Keratinocyte (primary cell): ENCODE measurements at regions not wholly inside any gene's neighbourhood (a gene's known extent, or its start where the extent isn't known, plus 50 kb on each side); places are given as distances from the start of the nearest gene placed in this dataset.

ENCODE experiments used
- DNase-seq: peaks from one replicate; pipeline ENCODE4 v3.0.0-alpha.2; 2011; ENCODE audit warnings: low read depth, missing footprints, low spot score
- FAIRE-seq: peaks from 2 replicates; lab custom pipeline; 2011; peaks lifted over from hg19 to GRCh38; lab: Jason Lieb, UNC
- H2AFZ ChIP-seq: 2 replicates; pipeline ENCODE4 v1.6.0; 2012; ENCODE audit warnings: low read length, control low read depth, inconsistent platforms; ENCODE audit not compliant: control insufficient read depth
- H3K27ac ChIP-seq: 2 replicates; pipeline ENCODE4 v1.5.1; 2011; ENCODE audit warnings: low read length; ENCODE audit not compliant: control insufficient read depth, insufficient read depth
- H3K27me3 ChIP-seq: 3 replicates; pipeline ENCODE4 v1.6.0; 2011; ENCODE audit warnings: low read length; ENCODE audit not compliant: control insufficient read depth, insufficient read depth; ENCODE audit errors: extremely low read depth
- H3K36me3 ChIP-seq, 2 experiments: 2 replicates in 1 of 2; 3 replicates in 1 of 2; pipeline ENCODE4 v1.5.1; 2011; ENCODE audit warnings: low read length in 2 of 2, mild to moderate bottlenecking in 1 of 2; ENCODE audit not compliant: control insufficient read depth in 2 of 2, insufficient read depth in 2 of 2; ENCODE audit errors: extremely low read depth in 1 of 2
- H3K4me1 ChIP-seq: 3 replicates; pipeline ENCODE4 v1.5.1; 2011; ENCODE audit warnings: low read length; ENCODE audit not compliant: control insufficient read depth, insufficient read depth; ENCODE audit errors: extremely low read depth
- H3K4me2 ChIP-seq: 3 replicates; pipeline ENCODE4 v1.6.0; 2011; ENCODE audit warnings: low read depth, low read length; ENCODE audit not compliant: control insufficient read depth, insufficient read depth; ENCODE audit errors: extremely low read depth
- H3K4me3 ChIP-seq, 3 experiments: fragments of 200-600 bp in 1 of 3; sonication (generic) in 1 of 3; 2 replicates in 2 of 3; 3 replicates in 1 of 3; pipeline ENCODE4 v1.5.1; 2011 to 2016; ENCODE audit warnings: low read length in 3 of 3, mild to moderate bottlenecking in 3 of 3, control low read depth in 2 of 3, inconsistent platforms in 1 of 3, low read depth in 1 of 3, mixed read lengths in 1 of 3, mixed run types in 1 of 3, moderate library complexity in 1 of 3; ENCODE audit not compliant: control insufficient read depth in 2 of 3, insufficient read depth in 2 of 3; ENCODE audit errors: extremely low read depth in 1 of 3
- H3K79me2 ChIP-seq: 2 replicates; pipeline ENCODE4 v1.6.0; 2012; ENCODE audit warnings: low read length; ENCODE audit not compliant: control insufficient read depth, insufficient read depth
- H3K9ac ChIP-seq: 3 replicates; pipeline ENCODE4 v1.6.0; 2011; ENCODE audit warnings: low read length; ENCODE audit not compliant: control insufficient read depth, insufficient read depth; ENCODE audit errors: extremely low read depth
- H3K9me1 ChIP-seq: 3 replicates; pipeline ENCODE4 v1.6.0; 2011; ENCODE audit warnings: low read length; ENCODE audit not compliant: control insufficient read depth, insufficient read depth; ENCODE audit errors: extremely low read depth
- H3K9me3 ChIP-seq: 2 replicates; pipeline ENCODE4 v1.5.1; 2012; ENCODE audit warnings: low read depth, low read length; ENCODE audit not compliant: control insufficient read depth
- H4K20me1 ChIP-seq: 3 replicates; pipeline ENCODE4 v1.6.0; 2011; ENCODE audit warnings: low read length; ENCODE audit not compliant: control insufficient read depth, insufficient read depth; ENCODE audit errors: extremely low read depth
- EZH2 ChIP-seq: IDR thresholded peaks from one replicate; pipeline ENCODE4 v1.6.1; 2012; ENCODE audit warnings: inconsistent platforms, mild to moderate bottlenecking, low read length, moderate library complexity
- dilution Hi-C: fragments of 300-500 bp; cut with MboI; formaldehyde crosslinking; loops from one replicate; pipeline ENCODE4 v1.7.0; 2020; ENCODE audit warnings: low sequenced_read_pairs; ENCODE audit not compliant: extremely low pct_ligation_motif_present
- TF ChIP-seq, protein P1 (sequence below), 3 experiments: IDR thresholded peaks in 1 of 3; conservative IDR thresholded peaks in 1 of 3; optimal IDR thresholded peaks in 1 of 3; 2 replicates in 2 of 3; 3 replicates in 1 of 3; pipeline versions ENCODE3 to v1.5.1; 2011; ENCODE audit warnings: low read length in 3 of 3, mild to moderate bottlenecking in 3 of 3, moderate library complexity in 2 of 3, control low read depth in 1 of 3, inconsistent platforms in 1 of 3; ENCODE audit not compliant: insufficient read depth in 2 of 3; ENCODE audit errors: extremely low read depth in 1 of 3

DNA sequence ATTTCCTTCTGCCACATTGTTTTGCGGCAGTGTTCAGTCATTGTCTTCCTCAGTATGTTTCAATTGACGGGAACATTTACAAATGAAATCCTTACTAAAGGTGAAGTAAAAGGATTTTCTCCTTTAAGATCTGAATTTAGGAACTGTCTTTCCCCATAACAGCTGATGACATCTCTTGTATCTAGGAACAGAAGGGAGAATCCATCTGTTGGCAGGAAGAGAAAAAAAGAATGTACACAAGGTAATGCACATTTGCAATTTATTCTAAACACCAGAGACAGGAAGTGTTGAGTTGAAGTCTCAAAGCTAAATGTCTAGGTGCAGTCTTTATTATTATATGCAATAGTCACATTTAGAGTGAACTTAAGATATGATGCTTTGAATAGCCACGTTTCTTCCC, 334.5 kb downstream of the HDGFL1 start:
- Histone ChIP-seq H3K4me2 (no peak overlapping the region), H3K4me1 (no peaks in the 10 kb centered on the region), H3K27ac (no peak overlapping the region), H3K4me3 (no peak overlapping the region), H3K9ac (no peak overlapping the region), H3K79me2 (no peaks in the 10 kb centered on the region), H3K9me1 (no peaks in the 10 kb centered on the region), H2AFZ (no peak overlapping the region), H3K36me3 (no peaks in the 10 kb centered on the region), H4K20me1 (no peaks in the 10 kb centered on the region), H3K9me3 (no peaks in the 10 kb centered on the region), H3K27me3 (no peaks in the 10 kb centered on the region)
- dilution Hi-C loops, result no loop called here
- DNase-seq (no peak), FAIRE-seq (no peak)
- TF ChIP-seq, protein P1, sequence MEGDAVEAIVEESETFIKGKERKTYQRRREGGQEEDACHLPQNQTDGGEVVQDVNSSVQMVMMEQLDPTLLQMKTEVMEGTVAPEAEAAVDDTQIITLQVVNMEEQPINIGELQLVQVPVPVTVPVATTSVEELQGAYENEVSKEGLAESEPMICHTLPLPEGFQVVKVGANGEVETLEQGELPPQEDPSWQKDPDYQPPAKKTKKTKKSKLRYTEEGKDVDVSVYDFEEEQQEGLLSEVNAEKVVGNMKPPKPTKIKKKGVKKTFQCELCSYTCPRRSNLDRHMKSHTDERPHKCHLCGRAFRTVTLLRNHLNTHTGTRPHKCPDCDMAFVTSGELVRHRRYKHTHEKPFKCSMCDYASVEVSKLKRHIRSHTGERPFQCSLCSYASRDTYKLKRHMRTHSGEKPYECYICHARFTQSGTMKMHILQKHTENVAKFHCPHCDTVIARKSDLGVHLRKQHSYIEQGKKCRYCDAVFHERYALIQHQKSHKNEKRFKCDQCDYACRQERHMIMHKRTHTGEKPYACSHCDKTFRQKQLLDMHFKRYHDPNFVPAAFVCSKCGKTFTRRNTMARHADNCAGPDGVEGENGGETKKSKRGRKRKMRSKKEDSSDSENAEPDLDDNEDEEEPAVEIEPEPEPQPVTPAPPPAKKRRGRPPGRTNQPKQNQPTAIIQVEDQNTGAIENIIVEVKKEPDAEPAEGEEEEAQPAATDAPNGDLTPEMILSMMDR (optimal IDR thresholded peaks at IDR 0.05 in 1 of 3, IDR thresholded peaks at IDR 0.05 in 1 of 3, conservative IDR thresholded peaks at IDR 0.05 in 1 of 3; ENCODE audit: extremely low read depth in 1 of 3, insufficient read depth in 2 of 3, low read length in 3 of 3), result no peak
- TF ChIP-seq EZH2, result no peak

DNA sequence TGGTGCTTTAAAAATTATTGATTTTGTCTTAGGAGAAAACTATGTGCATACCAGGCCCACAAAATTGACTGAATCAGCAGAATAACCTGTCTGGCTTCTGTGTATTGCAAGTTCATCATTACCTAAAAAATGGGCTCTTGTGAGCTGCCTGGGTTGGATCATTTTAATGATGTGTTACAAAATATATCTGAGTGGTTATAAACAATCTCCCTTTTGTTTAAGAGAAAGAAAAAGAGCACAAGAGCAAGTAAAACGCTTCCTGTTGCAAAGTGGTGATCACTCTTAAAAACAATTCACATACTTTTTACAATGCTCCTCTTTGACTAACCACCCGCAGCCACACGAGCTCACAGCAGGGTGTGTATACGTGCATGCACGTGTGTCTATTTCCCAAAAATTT, 335.1 kb downstream of the HDGFL1 start:
- Histone ChIP-seq H3K9ac (no peak overlapping the region), H3K27me3 (no peaks in the 10 kb centered on the region), H2AFZ (no peak overlapping the region), H3K27ac (no peak overlapping the region), H3K9me1 (no peaks in the 10 kb centered on the region), H4K20me1 (no peaks in the 10 kb centered on the region), H3K4me3 (no peak overlapping the region), H3K79me2 (no peaks in the 10 kb centered on the region), H3K4me2 (no peak overlapping the region), H3K4me1 (no peaks in the 10 kb centered on the region), H3K36me3 (no peaks in the 10 kb centered on the region), H3K9me3 (no peaks in the 10 kb centered on the region)
- dilution Hi-C loops, result no loop called here
- no peak for DNase-seq
- TF ChIP-seq, protein P1 (optimal IDR thresholded peaks at IDR 0.05 in 1 of 3, IDR thresholded peaks at IDR 0.05 in 1 of 3, conservative IDR thresholded peaks at IDR 0.05 in 1 of 3; ENCODE audit: extremely low read depth in 1 of 3, insufficient read depth in 2 of 3, low read length in 3 of 3), result no peak
- TF ChIP-seq EZH2, result no peak
- FAIRE-seq, result no peak
